ENCODE measurements at regions not wholly inside any gene's neighbourhood (a gene's known extent, or its start where the extent isn't known, plus 50 kb on each side); places are given as distances from the start of the nearest gene placed in this dataset.

GRCh38 chr18:73869182-73869581 lies 278.5 kb downstream of the FBXO15 start:
- Histone ChIP-seq H3K9me2 (ENCODE audit: insufficient read depth) (no peaks in the 10 kb centered on the region), H3K9ac (ENCODE audit: low read length) (no peak overlapping the region), H3K4me3 (replicated peaks in 1 of 2; ENCODE audit: low read depth in 1 of 2, low read length in 2 of 2) (no peak overlapping the region), H3K9me3 (ENCODE audit: control insufficient read depth in 1 of 2, insufficient read depth in 1 of 2, low read depth in 1 of 2, low read length in 2 of 2) (peaks cover 0 to 18% of the 10 kb centered on the region in 2 experiments; a peak in 2 of 4 replicates), H3K79me2 (ENCODE audit: insufficient read depth, low read length) (no peaks in the 10 kb centered on the region), H3K4me1 (ENCODE audit: control insufficient read depth in 1 of 2, insufficient read depth in 2 of 2, low read length in 2 of 2) (no peaks in the 10 kb centered on the region), H2AFZ (ENCODE audit: low read depth, low read length, poor library complexity, severe bottlenecking) (no peak overlapping the region), H4K20me1 (ENCODE audit: insufficient read depth) (no peaks in the 10 kb centered on the region), H3K36me3 (ENCODE audit: control insufficient read depth in 1 of 2, insufficient read depth in 2 of 2, low read length in 2 of 2) (no peaks in the 10 kb centered on the region), H3K27me3 (ENCODE audit: insufficient read depth, low read length) (no peaks in the 10 kb centered on the region), H3K27ac (ENCODE audit: low read depth, low read length) (no peak overlapping the region), H3K4me2 (ENCODE audit: low read length) (no peak overlapping the region)
- ChIA-PET RAD21 (ENCODE audit: low non-redundant PET in 1 of 2, low total read pairs in 2 of 2, uncharacterized antibody in 2 of 2, unreplicated experiment in 2 of 2) (no interaction called here), CTCF (no interaction called here), POLR2A (no interaction called here)
- BruUV-seq (replicated peaks): no TSS peak
- ATAC-seq: no peak
- TF ChIP-seq, protein P1, sequence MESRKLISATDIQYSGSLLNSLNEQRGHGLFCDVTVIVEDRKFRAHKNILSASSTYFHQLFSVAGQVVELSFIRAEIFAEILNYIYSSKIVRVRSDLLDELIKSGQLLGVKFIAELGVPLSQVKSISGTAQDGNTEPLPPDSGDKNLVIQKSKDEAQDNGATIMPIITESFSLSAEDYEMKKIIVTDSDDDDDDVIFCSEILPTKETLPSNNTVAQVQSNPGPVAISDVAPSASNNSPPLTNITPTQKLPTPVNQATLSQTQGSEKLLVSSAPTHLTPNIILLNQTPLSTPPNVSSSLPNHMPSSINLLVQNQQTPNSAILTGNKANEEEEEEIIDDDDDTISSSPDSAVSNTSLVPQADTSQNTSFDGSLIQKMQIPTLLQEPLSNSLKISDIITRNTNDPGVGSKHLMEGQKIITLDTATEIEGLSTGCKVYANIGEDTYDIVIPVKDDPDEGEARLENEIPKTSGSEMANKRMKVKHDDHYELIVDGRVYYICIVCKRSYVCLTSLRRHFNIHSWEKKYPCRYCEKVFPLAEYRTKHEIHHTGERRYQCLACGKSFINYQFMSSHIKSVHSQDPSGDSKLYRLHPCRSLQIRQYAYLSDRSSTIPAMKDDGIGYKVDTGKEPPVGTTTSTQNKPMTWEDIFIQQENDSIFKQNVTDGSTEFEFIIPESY (IDR thresholded peaks at IDR 0.05; ENCODE audit: extremely low read depth, insufficient replicate concordance, low read length): no peak
- TF ChIP-seq ZFX (IDR thresholded peaks at IDR 0.05) (no peak), REST (IDR thresholded peaks at IDR 0.05; ENCODE audit: low read depth) (no peak), ELF1 (IDR thresholded peaks at IDR 0.05; ENCODE audit: borderline replicate concordance, low read depth) (no peak), FOSL1 (IDR thresholded peaks at IDR 0.05; ENCODE audit: low read depth) (no peak), SP1 (IDR thresholded peaks at IDR 0.05; ENCODE audit: low read depth) (no peak), TCF7L2 (IDR thresholded peaks at IDR 0.05; ENCODE audit: borderline replicate concordance, extremely low read depth, insufficient read depth, insufficient read length) (no peak), POLR2AphosphoS5 (IDR thresholded peaks at IDR 0.05; ENCODE audit: low read depth, low read length) (no peak), YY1 (IDR thresholded peaks at IDR 0.05; ENCODE audit: extremely low read depth, insufficient replicate concordance, low read depth, low read length) (no peak), ZNF274 (IDR thresholded peaks at IDR 0.05; ENCODE audit: low read depth, low read length) (no peak), CBX3 (IDR thresholded peaks at IDR 0.05; ENCODE audit: low read depth) (no peak), EZH2phosphoT487 (IDR thresholded peaks at IDR 0.05; ENCODE audit: borderline replicate concordance) (no peak), SRF (IDR thresholded peaks at IDR 0.05; ENCODE audit: low read depth) (no peak), RAD21 (IDR thresholded peaks at IDR 0.05; ENCODE audit: low read depth) (no peak), EGR1 (IDR thresholded peaks at IDR 0.05; ENCODE audit: low read depth) (no peak)
- TF ChIP-seq, protein P2, sequence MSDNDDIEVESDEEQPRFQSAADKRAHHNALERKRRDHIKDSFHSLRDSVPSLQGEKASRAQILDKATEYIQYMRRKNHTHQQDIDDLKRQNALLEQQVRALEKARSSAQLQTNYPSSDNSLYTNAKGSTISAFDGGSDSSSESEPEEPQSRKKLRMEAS (IDR thresholded peaks at IDR 0.05): no peak
- DNase-seq (ENCODE audit: low read depth, low spot score): no peak
- intact Hi-C loops (cut with micrococcal nuclease): no loop called here
